EH (cell line): ENCODE measurements at regions not wholly inside any gene's neighbourhood (a gene's known extent, or its start where the extent isn't known, plus 50 kb on each side); places are given as distances from the start of the nearest gene placed in this dataset.

ENCODE experiments used
- DNase-seq: peaks from one replicate; pipeline ENCODE4 v3.0.0-alpha.2; 2015; ENCODE audit warnings: low read depth

GRCh38 chr22:47787501-47788227, 1025.2 kb downstream of the TBC1D22A start:
- no peak for DNase-seq

GRCh38 chr22:47786650-47787290, 1024.3 kb downstream of the TBC1D22A start:
- DNase-seq, result no peak

GRCh38 chr22:47784991-47785390, 1022.5 kb downstream of the TBC1D22A start:
- DNase-seq, result no peak

- DNase-seq, result no peak
These were observed 1022.0 kb downstream of the TBC1D22A start for GRCh38 chr22:47784367-47784983.

- no peak for DNase-seq
These were observed 1021.2 kb downstream of the TBC1D22A start for GRCh38 chr22:47783433-47784366.

GRCh38 chr22:47782328-47783075, 1020.1 kb downstream of the TBC1D22A start:
- no peak for DNase-seq

- DNase-seq, result no peak
These were observed 1019.1 kb downstream of the TBC1D22A start for GRCh38 chr22:47781427-47782111.

- no peak for DNase-seq
These were observed 1018.6 kb downstream of the TBC1D22A start for GRCh38 chr22:47781024-47781423.

GRCh38 chr22:47780281-47780875, 1017.9 kb downstream of the TBC1D22A start:
- DNase-seq, result no peak

GRCh38 chr22:47779474-47779873, 1017.0 kb downstream of the TBC1D22A start:
- DNase-seq, result no peak

GRCh38 chr22:47778160-47778658, 1015.8 kb downstream of the TBC1D22A start:
- no peak for DNase-seq

- DNase-seq, result no peak
These were observed 1015.0 kb downstream of the TBC1D22A start for GRCh38 chr22:47777426-47777825.

- no peak for DNase-seq
These were observed 1013.9 kb downstream of the TBC1D22A start for GRCh38 chr22:47776329-47776728.

GRCh38 chr22:47775686-47776085, 1013.2 kb downstream of the TBC1D22A start:
- DNase-seq, result no peak

GRCh38 chr22:47775191-47775590, 1012.7 kb downstream of the TBC1D22A start:
- DNase-seq, result no peak

- no peak for DNase-seq
These were observed 1011.2 kb downstream of the TBC1D22A start for GRCh38 chr22:47773635-47774034.

- DNase-seq, result no peak
These were observed 1010.4 kb downstream of the TBC1D22A start for GRCh38 chr22:47772864-47773263.

- no peak for DNase-seq
These were observed 1007.2 kb downstream of the TBC1D22A start for GRCh38 chr22:47769652-47770051.

- DNase-seq, result no peak
These were observed 1005.6 kb downstream of the TBC1D22A start for GRCh38 chr22:47768027-47768426.

GRCh38 chr22:47767403-47767802, 1005.0 kb downstream of the TBC1D22A start:
- DNase-seq, result no peak
